Erythroblast (primary cell): ENCODE measurements at regions not wholly inside any gene's neighbourhood (a gene's known extent, or its start where the extent isn't known, plus 50 kb on each side); places are given as distances from the start of the nearest gene placed in this dataset.

ENCODE experiments used
- GATA1 ChIP-seq: IDR thresholded peaks from 2 replicates; pipeline ENCODE4 v1.6.1; 2011; ENCODE audit warnings: low read depth, mild to moderate bottlenecking, control low read depth, low read length, moderate library complexity
- POLR2A ChIP-seq: IDR thresholded peaks from 2 replicates; pipeline ENCODE4 v1.6.1; 2011; ENCODE audit warnings: mild to moderate bottlenecking, low read length

- TF ChIP-seq POLR2A (no peak), GATA1 (no peak)
These were observed 134.3 kb upstream of the PRR20G start for GRCh38 chr3:127421943-127422662.
